ENCODE measurements at regions not wholly inside any gene's neighbourhood (a gene's known extent, or its start where the extent isn't known, plus 50 kb on each side); places are given as distances from the start of the nearest gene placed in this dataset.

DNA sequence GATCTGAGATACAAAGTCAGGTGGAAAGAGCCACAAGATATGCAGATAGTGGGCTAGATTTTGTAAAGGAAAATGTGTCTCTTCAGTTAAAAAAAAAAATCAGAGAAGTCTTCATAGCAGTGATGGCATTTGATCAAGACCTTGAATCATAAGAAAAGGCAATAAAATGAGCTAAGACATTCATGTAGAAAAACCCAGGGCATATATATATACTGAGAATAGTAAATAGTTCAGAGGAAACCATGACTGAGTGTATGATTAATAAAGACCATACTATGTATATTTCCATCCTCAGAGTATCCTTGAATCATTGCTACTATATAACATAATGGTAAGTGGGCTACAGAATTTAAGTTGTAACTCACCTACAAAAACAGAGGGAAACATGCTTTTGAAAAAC lies 321.7 kb upstream of the NR5A2 start:
- TF ChIP-seq POLR2AphosphoS5 (IDR thresholded peaks at IDR 0.05; ENCODE audit: low read depth): no peak
- TF ChIP-seq, protein P1, sequence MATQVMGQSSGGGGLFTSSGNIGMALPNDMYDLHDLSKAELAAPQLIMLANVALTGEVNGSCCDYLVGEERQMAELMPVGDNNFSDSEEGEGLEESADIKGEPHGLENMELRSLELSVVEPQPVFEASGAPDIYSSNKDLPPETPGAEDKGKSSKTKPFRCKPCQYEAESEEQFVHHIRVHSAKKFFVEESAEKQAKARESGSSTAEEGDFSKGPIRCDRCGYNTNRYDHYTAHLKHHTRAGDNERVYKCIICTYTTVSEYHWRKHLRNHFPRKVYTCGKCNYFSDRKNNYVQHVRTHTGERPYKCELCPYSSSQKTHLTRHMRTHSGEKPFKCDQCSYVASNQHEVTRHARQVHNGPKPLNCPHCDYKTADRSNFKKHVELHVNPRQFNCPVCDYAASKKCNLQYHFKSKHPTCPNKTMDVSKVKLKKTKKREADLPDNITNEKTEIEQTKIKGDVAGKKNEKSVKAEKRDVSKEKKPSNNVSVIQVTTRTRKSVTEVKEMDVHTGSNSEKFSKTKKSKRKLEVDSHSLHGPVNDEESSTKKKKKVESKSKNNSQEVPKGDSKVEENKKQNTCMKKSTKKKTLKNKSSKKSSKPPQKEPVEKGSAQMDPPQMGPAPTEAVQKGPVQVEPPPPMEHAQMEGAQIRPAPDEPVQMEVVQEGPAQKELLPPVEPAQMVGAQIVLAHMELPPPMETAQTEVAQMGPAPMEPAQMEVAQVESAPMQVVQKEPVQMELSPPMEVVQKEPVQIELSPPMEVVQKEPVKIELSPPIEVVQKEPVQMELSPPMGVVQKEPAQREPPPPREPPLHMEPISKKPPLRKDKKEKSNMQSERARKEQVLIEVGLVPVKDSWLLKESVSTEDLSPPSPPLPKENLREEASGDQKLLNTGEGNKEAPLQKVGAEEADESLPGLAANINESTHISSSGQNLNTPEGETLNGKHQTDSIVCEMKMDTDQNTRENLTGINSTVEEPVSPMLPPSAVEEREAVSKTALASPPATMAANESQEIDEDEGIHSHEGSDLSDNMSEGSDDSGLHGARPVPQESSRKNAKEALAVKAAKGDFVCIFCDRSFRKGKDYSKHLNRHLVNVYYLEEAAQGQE (IDR thresholded peaks at IDR 0.05; ENCODE audit: insufficient replicate concordance, low read depth): no peak
- no peak for TF ChIP-seq GABPA (IDR thresholded peaks at IDR 0.05; ENCODE audit: low read depth)
- TF ChIP-seq, protein P2, sequence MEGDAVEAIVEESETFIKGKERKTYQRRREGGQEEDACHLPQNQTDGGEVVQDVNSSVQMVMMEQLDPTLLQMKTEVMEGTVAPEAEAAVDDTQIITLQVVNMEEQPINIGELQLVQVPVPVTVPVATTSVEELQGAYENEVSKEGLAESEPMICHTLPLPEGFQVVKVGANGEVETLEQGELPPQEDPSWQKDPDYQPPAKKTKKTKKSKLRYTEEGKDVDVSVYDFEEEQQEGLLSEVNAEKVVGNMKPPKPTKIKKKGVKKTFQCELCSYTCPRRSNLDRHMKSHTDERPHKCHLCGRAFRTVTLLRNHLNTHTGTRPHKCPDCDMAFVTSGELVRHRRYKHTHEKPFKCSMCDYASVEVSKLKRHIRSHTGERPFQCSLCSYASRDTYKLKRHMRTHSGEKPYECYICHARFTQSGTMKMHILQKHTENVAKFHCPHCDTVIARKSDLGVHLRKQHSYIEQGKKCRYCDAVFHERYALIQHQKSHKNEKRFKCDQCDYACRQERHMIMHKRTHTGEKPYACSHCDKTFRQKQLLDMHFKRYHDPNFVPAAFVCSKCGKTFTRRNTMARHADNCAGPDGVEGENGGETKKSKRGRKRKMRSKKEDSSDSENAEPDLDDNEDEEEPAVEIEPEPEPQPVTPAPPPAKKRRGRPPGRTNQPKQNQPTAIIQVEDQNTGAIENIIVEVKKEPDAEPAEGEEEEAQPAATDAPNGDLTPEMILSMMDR (IDR thresholded peaks at IDR 0.05; ENCODE audit: insufficient read depth, low read length): no peak
- TF ChIP-seq SPI1 (IDR thresholded peaks at IDR 0.05; ENCODE audit: borderline replicate concordance, low read depth): no peak
- Histone ChIP-seq H3K4me3 (replicated peaks; ENCODE audit: insufficient read depth, low read length) (no peak overlapping the region), H3K27ac (replicated peaks) (no peak overlapping the region), H3K27me3 (ENCODE audit: insufficient read depth, poor library complexity, severe bottlenecking) (peaks cover 10% of the 10 kb centered on the region)
- DNase-seq (ENCODE audit: low read depth in 1 of 2, low spot score in 1 of 2): no peak

DNA sequence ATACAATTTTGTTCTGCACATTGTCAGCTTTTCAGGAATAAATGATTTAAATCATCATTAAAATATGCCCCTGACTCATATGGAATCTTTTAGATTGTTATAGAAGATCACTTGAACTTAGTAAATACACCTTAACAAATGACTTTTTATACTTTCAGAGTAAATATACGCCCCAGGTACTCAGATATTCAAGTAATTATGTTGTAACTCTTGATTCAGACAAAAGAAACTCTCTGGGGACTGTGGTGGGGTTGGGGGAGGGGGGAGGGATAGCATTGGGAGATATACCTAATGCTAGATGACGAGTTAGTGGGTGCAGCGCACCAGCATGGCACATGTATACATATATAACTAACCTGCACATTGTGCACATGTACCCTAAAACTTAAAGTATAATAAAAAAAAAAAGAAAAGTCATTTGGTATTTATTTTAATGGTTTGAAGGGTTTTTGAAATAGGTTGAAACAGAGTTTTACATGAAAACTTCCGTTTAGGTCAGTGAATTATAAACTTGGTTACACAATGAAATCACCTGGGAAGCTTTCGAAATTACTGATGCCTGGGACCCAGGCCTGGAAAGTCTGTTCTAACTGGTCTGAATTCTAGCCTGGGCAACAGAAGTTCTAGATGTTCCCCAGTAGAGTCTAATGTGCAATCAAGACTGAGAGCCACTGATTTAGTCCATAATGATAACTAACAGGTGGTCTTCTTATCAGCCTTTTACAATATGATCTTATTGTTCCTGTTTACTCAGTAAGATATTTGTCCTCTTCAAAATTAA lies 320.5 kb upstream of the NR5A2 start:
- Histone ChIP-seq H3K27ac (replicated peaks) (no peak overlapping the region), H3K27me3 (ENCODE audit: insufficient read depth, poor library complexity, severe bottlenecking) (peaks cover 10% of the 10 kb centered on the region), H3K4me3 (replicated peaks; ENCODE audit: insufficient read depth, low read length) (no peak overlapping the region)
- TF ChIP-seq POLR2AphosphoS5 (IDR thresholded peaks at IDR 0.05; ENCODE audit: low read depth): no peak
- no peak for DNase-seq (ENCODE audit: low read depth in 1 of 2, low spot score in 1 of 2)

DNA sequence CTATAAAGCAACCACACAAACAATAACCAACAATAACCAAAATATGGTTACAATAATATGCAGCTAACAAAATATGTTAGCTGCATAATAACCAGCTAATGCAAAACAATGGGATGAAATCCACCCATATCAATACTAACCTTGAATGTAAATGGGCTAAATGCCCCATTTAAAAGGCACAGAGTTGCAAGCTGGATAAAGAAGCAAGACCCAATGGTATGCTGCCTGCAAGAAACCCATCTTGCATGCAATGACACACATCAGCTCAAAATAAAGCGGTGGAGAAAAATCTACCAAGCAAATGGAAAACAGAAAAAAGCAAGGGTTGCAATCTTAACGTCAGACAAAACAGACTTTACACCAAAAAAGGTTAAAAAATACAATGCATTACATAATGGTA lies 316.5 kb upstream of the NR5A2 start:
- H3K4me3 ChIP-seq (replicated peaks; ENCODE audit: insufficient read depth, low read length): no peak overlapping the region
- peaks cover 5% of the 10 kb centered on the region for H3K27me3 ChIP-seq (ENCODE audit: insufficient read depth, poor library complexity, severe bottlenecking)
- DNase-seq (ENCODE audit: low read depth in 1 of 2, low spot score in 1 of 2): no peak
- no peak overlapping the region for H3K27ac ChIP-seq (replicated peaks)
- TF ChIP-seq POLR2AphosphoS5 (IDR thresholded peaks at IDR 0.05; ENCODE audit: low read depth): no peak
- TF ChIP-seq GABPA (IDR thresholded peaks at IDR 0.05; ENCODE audit: low read depth): no peak
- TF ChIP-seq, protein P1 (IDR thresholded peaks at IDR 0.05; ENCODE audit: insufficient replicate concordance, low read depth): no peak
- TF ChIP-seq SPI1 (IDR thresholded peaks at IDR 0.05; ENCODE audit: borderline replicate concordance, low read depth): no peak
- TF ChIP-seq, protein P2 (IDR thresholded peaks at IDR 0.05; ENCODE audit: insufficient read depth, low read length): no peak

DNA sequence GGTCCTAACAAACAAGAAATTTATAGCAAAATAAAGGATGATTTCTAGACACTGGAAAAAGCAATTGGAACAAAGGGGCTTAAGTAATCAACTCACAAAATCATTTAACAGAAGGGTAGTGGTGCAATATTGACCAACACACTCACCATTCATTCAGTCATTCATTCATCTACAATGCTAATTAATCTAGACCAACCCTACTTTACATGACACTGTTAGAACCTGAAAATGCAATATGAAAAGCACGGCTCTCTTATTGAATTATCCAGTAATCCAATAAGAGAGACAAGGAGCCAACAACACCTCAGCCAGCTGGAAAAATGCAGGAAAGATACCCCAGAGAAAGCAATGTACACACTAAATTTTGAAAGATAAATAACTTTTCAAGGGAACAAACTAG lies 310.8 kb upstream of the NR5A2 start:
- Histone ChIP-seq H3K27me3 (ENCODE audit: insufficient read depth, poor library complexity, severe bottlenecking) (no peaks in the 10 kb centered on the region), H3K4me3 (replicated peaks; ENCODE audit: insufficient read depth, low read length) (no peak overlapping the region), H3K27ac (replicated peaks) (no peak overlapping the region)
- TF ChIP-seq SPI1 (IDR thresholded peaks at IDR 0.05; ENCODE audit: borderline replicate concordance, low read depth): no peak
- no peak for TF ChIP-seq POLR2AphosphoS5 (IDR thresholded peaks at IDR 0.05; ENCODE audit: low read depth)
- TF ChIP-seq, protein P2 (IDR thresholded peaks at IDR 0.05; ENCODE audit: insufficient read depth, low read length): no peak
- TF ChIP-seq, protein P1 (IDR thresholded peaks at IDR 0.05; ENCODE audit: insufficient replicate concordance, low read depth): no peak
- no peak for TF ChIP-seq GABPA (IDR thresholded peaks at IDR 0.05; ENCODE audit: low read depth)
- DNase-seq (ENCODE audit: low read depth in 1 of 2, low spot score in 1 of 2): no peak

All from HL-60 (cell line).